H1 (cell line): ENCODE measurements at regions not wholly inside any gene's neighbourhood (a gene's known extent, or its start where the extent isn't known, plus 50 kb on each side); places are given as distances from the start of the nearest gene placed in this dataset.

Experiments
- CTCF ChIA-PET: fragments of 300-600 bp; sonication (Branson Sonifier 250); formaldehyde crosslinking; loops from one replicate; lab custom pipeline; 2021; ENCODE audit not compliant: partially characterized antibody; lab: Charles Lee
- POLR2A ChIA-PET: fragments of 300-600 bp; sonication (Branson Sonifier 250); formaldehyde crosslinking; loops from one replicate; lab custom pipeline; 2021; ENCODE audit warnings: inconsistent platforms; ENCODE audit not compliant: partially characterized antibody; lab: Charles Lee
- DNase-seq, 2 experiments: peaks; one replicate each; pipeline versions ENCODE4 v3.0.0 to v3.0.0-alpha.2; 2010 to 2022; ENCODE audit warnings: low spot score in 2 of 2, low read depth in 1 of 2, mixed read lengths in 1 of 2
- FAIRE-seq: peaks from 2 replicates; lab custom pipeline; 2011; peaks lifted over from hg19 to GRCh38; lab: Jason Lieb, UNC
- H2AFZ ChIP-seq: 2 replicates; pipeline ENCODE4 v1.8.1; 2012; ENCODE audit warnings: low read length, inconsistent platforms
- H2AK5ac ChIP-seq: 2 replicates; pipeline ENCODE4 v1.6.1; 2013; ENCODE audit warnings: low read depth, low read length
- H2BK120ac ChIP-seq: replicated peaks from 2 replicates; pipeline ENCODE3; 2013; ENCODE audit warnings: low read depth, low read length, inconsistent platforms
- H2BK12ac ChIP-seq: 2 replicates; pipeline ENCODE4 v1.6.1; 2013; ENCODE audit warnings: low read depth, low read length
- H2BK15ac ChIP-seq: 2 replicates; pipeline ENCODE4 v1.6.1; 2013; ENCODE audit warnings: low read length
- H2BK20ac ChIP-seq: 2 replicates; pipeline ENCODE4 v1.6.1; 2013; ENCODE audit warnings: low read length
- H2BK5ac ChIP-seq: 2 replicates; pipeline ENCODE4 v1.6.1; 2013; ENCODE audit warnings: low read depth, low read length
- H3K14ac ChIP-seq: 2 replicates; pipeline ENCODE4 v1.6.1; 2013; ENCODE audit warnings: inconsistent platforms; ENCODE audit not compliant: insufficient read length
- H3K18ac ChIP-seq: 2 replicates; pipeline ENCODE4 v1.6.1; 2013; ENCODE audit warnings: low read length; ENCODE audit errors: extremely low read depth
- H3K23ac ChIP-seq: 2 replicates; pipeline ENCODE4 v1.6.1; 2013; ENCODE audit warnings: inconsistent platforms; ENCODE audit not compliant: insufficient read length
- H3K23me2 ChIP-seq: 2 replicates; pipeline ENCODE4 v1.6.1; 2013; ENCODE audit warnings: low read depth, low read length
- H3K27ac ChIP-seq: 2 replicates; pipeline ENCODE4 v1.6.1; 2011; ENCODE audit warnings: low read depth, low read length, inconsistent platforms
- H3K27me3 ChIP-seq, 4 experiments: replicated peaks in 1 of 4; 1 replicate in 1 of 4; 2 replicates in 3 of 4; pipeline versions ENCODE4 v1.6.1 to v1.8.1; 2011 to 2013; ENCODE audit warnings: low read length in 3 of 4, mild to moderate bottlenecking in 3 of 4, inconsistent platforms in 2 of 4, mixed read lengths in 2 of 4, moderate library complexity in 1 of 4; ENCODE audit not compliant: control insufficient read depth in 3 of 4, insufficient read depth in 3 of 4; ENCODE audit errors: extremely low read depth in 1 of 4
- H3K36me3 ChIP-seq, 4 experiments: 2 replicates each; pipeline versions ENCODE4 v1.6.1 to v1.8.1; 2011 to 2013; ENCODE audit warnings: mild to moderate bottlenecking in 4 of 4, low read length in 3 of 4, moderate library complexity in 2 of 4, control low read depth in 1 of 4, inconsistent platforms in 1 of 4; ENCODE audit not compliant: insufficient read depth in 4 of 4, control insufficient read depth in 2 of 4
- H3K4ac ChIP-seq: replicated peaks from 2 replicates; pipeline ENCODE3; 2013; ENCODE audit warnings: low read length, low read depth, mixed read lengths, inconsistent platforms; ENCODE audit not compliant: insufficient read length
- H3K4me1 ChIP-seq, 4 experiments: replicated peaks in 1 of 4; 1 replicate in 1 of 4; 2 replicates in 3 of 4; pipeline versions ENCODE4 v1.6.1 to v1.8.1; 2011 to 2013; ENCODE audit warnings: low read length in 3 of 4, inconsistent platforms in 2 of 4, mixed read lengths in 1 of 4; ENCODE audit not compliant: insufficient read depth in 4 of 4, control insufficient read depth in 3 of 4
- H3K4me2 ChIP-seq, 2 experiments: 2 replicates each; pipeline versions ENCODE4 v1.6.1 to v1.8.1; 2011 to 2013; ENCODE audit warnings: low read depth in 2 of 2, low read length in 2 of 2, control low read depth in 1 of 2, inconsistent platforms in 1 of 2, mild to moderate bottlenecking in 1 of 2; ENCODE audit not compliant: insufficient read depth in 1 of 2
- H3K4me3 ChIP-seq, 4 experiments: fragments of 200-600, 300-600 bp in 1 of 4; sonication (generic), shearing (Covaris generic), sonication (Bioruptor Twin) in 1 of 4; 2 replicates each; pipeline versions ENCODE4 v1.5.1 to v1.8.1; 2011 to 2016; ENCODE audit warnings: low read length in 4 of 4, low read depth in 3 of 4, control low read depth in 2 of 4, inconsistent platforms in 2 of 4, mild to moderate bottlenecking in 2 of 4, mixed read lengths in 1 of 4, moderate library complexity in 1 of 4; ENCODE audit not compliant: insufficient read depth in 2 of 4; ENCODE audit errors: extremely low read depth in 1 of 4
- H3K56ac ChIP-seq: replicated peaks from 2 replicates; pipeline ENCODE3; 2013; ENCODE audit warnings: low read depth, mild to moderate bottlenecking, mixed read lengths, low read length, inconsistent platforms; ENCODE audit not compliant: insufficient read length
- H3K79me1 ChIP-seq: 2 replicates; pipeline ENCODE4 v1.6.1; 2013; ENCODE audit warnings: low read depth, low read length, control low read depth
- H3K79me2 ChIP-seq, 2 experiments: 2 replicates each; pipeline versions ENCODE4 v1.6.1 to v1.8.1; 2012 to 2013; ENCODE audit warnings: low read length in 2 of 2, mild to moderate bottlenecking in 2 of 2, inconsistent platforms in 1 of 2; ENCODE audit not compliant: insufficient read depth in 2 of 2, control insufficient read depth in 1 of 2
- H3K9ac ChIP-seq, 4 experiments: replicated peaks in 1 of 4; 1 replicate in 1 of 4; 2 replicates in 3 of 4; pipeline versions ENCODE4 v1.6.1 to v1.8.1; 2011 to 2013; ENCODE audit warnings: low read depth in 3 of 4, low read length in 3 of 4, control low read depth in 2 of 4, mild to moderate bottlenecking in 2 of 4, moderate library complexity in 2 of 4, inconsistent platforms in 1 of 4; ENCODE audit errors: extremely low read depth in 1 of 4
- H3K9me3 ChIP-seq, 2 experiments: 2 replicates each; pipeline versions ENCODE4 v1.6.1 to v1.8.1; 2012 to 2013; ENCODE audit warnings: mild to moderate bottlenecking in 2 of 2, moderate library complexity in 2 of 2, control low read depth in 1 of 2, inconsistent platforms in 1 of 2, low read depth in 1 of 2, low read length in 1 of 2, mixed read lengths in 1 of 2; ENCODE audit not compliant: insufficient read depth in 2 of 2
- H4K20me1 ChIP-seq, 2 experiments: replicated peaks in 1 of 2; 2 replicates each; pipeline versions ENCODE3 to v1.8.1; 2011 to 2013; ENCODE audit warnings: inconsistent platforms in 2 of 2, low read length in 2 of 2, mild to moderate bottlenecking in 1 of 2; ENCODE audit not compliant: insufficient read depth in 2 of 2, control insufficient read depth in 1 of 2
- H4K5ac ChIP-seq: 2 replicates; pipeline ENCODE4 v1.6.1; 2013; ENCODE audit warnings: low read length, low read depth, mixed read lengths, inconsistent platforms; ENCODE audit not compliant: insufficient read length
- H4K8ac ChIP-seq: 2 replicates; pipeline ENCODE4 v1.8.0; 2013; ENCODE audit warnings: mild to moderate bottlenecking, moderate library complexity, low read length, inconsistent platforms; ENCODE audit not compliant: insufficient read depth; ENCODE audit errors: extremely low read depth
- H4K91ac ChIP-seq: replicated peaks from 2 replicates; pipeline ENCODE3; 2013; ENCODE audit warnings: low read length, mixed read lengths, inconsistent platforms; ENCODE audit not compliant: insufficient read length
- CBX5 ChIP-seq: fragments of 300-800, 300-1000 bp; sonication (generic); IDR thresholded peaks from 2 replicates; pipeline ENCODE4 v1.7.1; 2016; ENCODE audit warnings: antibody characterized with exemption, low read length, low read depth
- CHD1 ChIP-seq: IDR thresholded peaks from 2 replicates; pipeline ENCODE4 v1.6.1; 2012; ENCODE audit warnings: low read depth, low read length, improper control_type of control experiment
- FOSL1 ChIP-seq: IDR thresholded peaks from 2 replicates; pipeline ENCODE4 v1.6.1; 2011; ENCODE audit warnings: mild to moderate bottlenecking, low read depth, low read length, moderate library complexity; ENCODE audit not compliant: insufficient read depth
- GABPA ChIP-seq: IDR thresholded peaks from 2 replicates; pipeline ENCODE4 v1.6.1; 2011; ENCODE audit warnings: mild to moderate bottlenecking, low read length, moderate library complexity, borderline replicate concordance; ENCODE audit not compliant: insufficient read depth
- GTF2F1 ChIP-seq: IDR thresholded peaks from 2 replicates; pipeline ENCODE4 v1.6.1; 2012; ENCODE audit warnings: low read depth, low read length, improper control_type of control experiment, borderline replicate concordance
- KDM5A ChIP-seq: fragments of 200-600 bp; IDR thresholded peaks from 2 replicates; pipeline ENCODE4 v1.7.1; 2012; ENCODE audit warnings: mild to moderate bottlenecking, low read length, inconsistent platforms, mixed read lengths
- SAP30 ChIP-seq: fragments of 300-600 bp; sonication (generic); IDR thresholded peaks from 2 replicates; pipeline ENCODE4 v1.7.1; 2012; ENCODE audit warnings: low read length, moderate library complexity, mild to moderate bottlenecking, inconsistent platforms; ENCODE audit not compliant: insufficient read depth, insufficient replicate concordance
- SRF ChIP-seq: IDR thresholded peaks from 2 replicates; pipeline ENCODE4 v1.6.1; 2011; ENCODE audit warnings: mild to moderate bottlenecking, low read depth, low read length, moderate library complexity
- WGBS, 2 experiments: shearing (Covaris generic) in 1 of 2; methylation state at CpG; one replicate each; pipeline versions ENCODE4 v1.1.6 to v1.1.7; 2013 to 2015; ENCODE audit warnings: low lambda C conversion rate in 2 of 2, mixed read lengths in 2 of 2, inconsistent platforms in 1 of 2, low coverage in 1 of 2, missing lambda C conversion rate in 1 of 2; ENCODE audit not compliant: insufficient replicate concordance in 2 of 2, insufficient coverage in 1 of 2, insufficient read length in 1 of 2; ENCODE audit errors: extremely low coverage in 1 of 2, missing lambda C conversion rate in 1 of 2; 5-methylcytosine and 5-hydroxymethylcytosine counted together
- TF ChIP-seq, protein P1 (sequence below): IDR thresholded peaks from 2 replicates; pipeline ENCODE4 v1.6.1; 2011; ENCODE audit warnings: low read length, improper control_type of control experiment
- TF ChIP-seq, protein P2 (sequence below): IDR thresholded peaks from 2 replicates; pipeline ENCODE4 v1.6.1; 2012; ENCODE audit warnings: low read length, inconsistent platforms
- TF ChIP-seq, protein P3 (sequence below): IDR thresholded peaks from 2 replicates; pipeline ENCODE4 v1.6.1; 2012; ENCODE audit warnings: inconsistent platforms

DNA sequence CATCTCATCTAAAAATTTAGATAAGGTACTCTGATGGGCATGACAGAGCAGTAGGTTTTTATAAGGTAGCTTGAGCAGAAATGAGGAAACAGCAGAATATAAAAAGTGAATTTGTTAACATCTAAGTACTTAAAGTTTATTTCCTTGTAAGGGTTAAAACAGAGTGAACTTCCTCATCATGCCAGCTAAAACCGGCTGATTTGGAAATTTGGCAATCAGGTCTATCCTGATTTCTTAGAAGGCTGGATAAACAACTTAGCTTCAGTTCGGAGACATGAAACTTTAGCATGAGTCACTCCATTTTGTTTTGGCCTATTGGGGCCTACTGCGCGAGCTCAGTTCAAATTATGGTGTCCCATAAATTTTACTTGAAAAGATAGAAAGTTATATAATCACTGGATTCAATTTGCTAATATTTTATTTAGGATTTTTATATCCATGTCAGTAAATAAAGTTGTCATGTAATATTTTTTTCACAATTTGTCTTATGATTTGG is 241.6 kb upstream of the RORB start:
- H4K8ac ChIP-seq = no peak overlapping the region
- no peak overlapping the region for H3K56ac ChIP-seq
- DNase-seq = no peak
- H3K79me2 ChIP-seq = no peaks in the 10 kb centered on the region
- no peak overlapping the region for H4K5ac ChIP-seq
- no peaks in the 10 kb centered on the region for H3K23me2 ChIP-seq
- H4K91ac ChIP-seq = no peak overlapping the region
- H2BK12ac ChIP-seq = no peak overlapping the region
- no peaks in the 10 kb centered on the region for H4K20me1 ChIP-seq
- no peaks in the 10 kb centered on the region for H3K79me1 ChIP-seq
- H2BK20ac ChIP-seq = no peak overlapping the region
- H2BK5ac ChIP-seq = no peak overlapping the region
- H3K9me3 ChIP-seq = no peaks in the 10 kb centered on the region
- H3K4me2 ChIP-seq = no peak overlapping the region
- H3K27me3 ChIP-seq = no peaks in the 10 kb centered on the region
- H3K9ac ChIP-seq = no peak overlapping the region
- 69% methylated on average over 4 of the region's 4 CpGs; no CpG with 5 or more reads in 1 of the 2 experiments for WGBS, 2 experiments
- no peak overlapping the region for H2BK120ac ChIP-seq
- ChIA-PET POLR2A (no interaction called here), CTCF (interaction anchor here (0.8 kb wide), 1 partner anchor 11 kb away, joined by 3 read pairs; no protein-coding TSS in a partner anchor)
- H2AFZ ChIP-seq = no peak overlapping the region
- H3K4me3 ChIP-seq = no peak overlapping the region
- no peak overlapping the region for H3K4ac ChIP-seq
- no peak overlapping the region for H3K27ac ChIP-seq
- FAIRE-seq = no peak
- H3K36me3 ChIP-seq = no peaks in the 10 kb centered on the region
- no peak overlapping the region for H3K18ac ChIP-seq
- no peaks in the 10 kb centered on the region for H3K4me1 ChIP-seq
- no peak overlapping the region for H3K14ac ChIP-seq
- no peak overlapping the region for H2AK5ac ChIP-seq
- no peak overlapping the region for H3K23ac ChIP-seq
- TF ChIP-seq GTF2F1 = no peak
- no peak for TF ChIP-seq KDM5A
- no peak for TF ChIP-seq CBX5
- TF ChIP-seq, protein P1, sequence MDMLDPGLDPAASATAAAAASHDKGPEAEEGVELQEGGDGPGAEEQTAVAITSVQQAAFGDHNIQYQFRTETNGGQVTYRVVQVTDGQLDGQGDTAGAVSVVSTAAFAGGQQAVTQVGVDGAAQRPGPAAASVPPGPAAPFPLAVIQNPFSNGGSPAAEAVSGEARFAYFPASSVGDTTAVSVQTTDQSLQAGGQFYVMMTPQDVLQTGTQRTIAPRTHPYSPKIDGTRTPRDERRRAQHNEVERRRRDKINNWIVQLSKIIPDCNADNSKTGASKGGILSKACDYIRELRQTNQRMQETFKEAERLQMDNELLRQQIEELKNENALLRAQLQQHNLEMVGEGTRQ = no peak
- no peak for TF ChIP-seq SRF
- TF ChIP-seq, protein P2, sequence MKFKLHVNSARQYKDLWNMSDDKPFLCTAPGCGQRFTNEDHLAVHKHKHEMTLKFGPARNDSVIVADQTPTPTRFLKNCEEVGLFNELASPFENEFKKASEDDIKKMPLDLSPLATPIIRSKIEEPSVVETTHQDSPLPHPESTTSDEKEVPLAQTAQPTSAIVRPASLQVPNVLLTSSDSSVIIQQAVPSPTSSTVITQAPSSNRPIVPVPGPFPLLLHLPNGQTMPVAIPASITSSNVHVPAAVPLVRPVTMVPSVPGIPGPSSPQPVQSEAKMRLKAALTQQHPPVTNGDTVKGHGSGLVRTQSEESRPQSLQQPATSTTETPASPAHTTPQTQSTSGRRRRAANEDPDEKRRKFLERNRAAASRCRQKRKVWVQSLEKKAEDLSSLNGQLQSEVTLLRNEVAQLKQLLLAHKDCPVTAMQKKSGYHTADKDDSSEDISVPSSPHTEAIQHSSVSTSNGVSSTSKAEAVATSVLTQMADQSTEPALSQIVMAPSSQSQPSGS = no peak
- TF ChIP-seq SAP30 = no peak
- no peak for TF ChIP-seq FOSL1
- no peak for TF ChIP-seq CHD1
- TF ChIP-seq GABPA = no peak
- TF ChIP-seq, protein P3, sequence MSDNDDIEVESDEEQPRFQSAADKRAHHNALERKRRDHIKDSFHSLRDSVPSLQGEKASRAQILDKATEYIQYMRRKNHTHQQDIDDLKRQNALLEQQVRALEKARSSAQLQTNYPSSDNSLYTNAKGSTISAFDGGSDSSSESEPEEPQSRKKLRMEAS = no peak
- no peak overlapping the region for H2BK15ac ChIP-seq
